LHCN-M2 (cell line): ENCODE measurements at regions not wholly inside any gene's neighbourhood (a gene's known extent, or its start where the extent isn't known, plus 50 kb on each side); places are given as distances from the start of the nearest gene placed in this dataset.

Experiments used
- DNase-seq: peaks from one replicate; pipeline ENCODE4 v3.0.0-alpha.2; 2012; ENCODE audit warnings: low read depth

- DNase-seq, result peak; percentile 26
These were observed 108.1 kb downstream of the DHX15 start for GRCh38 chr4:24476282-24476681.

GRCh38 chr4:24475756-24476155, 108.6 kb downstream of the DHX15 start:
- no peak for DNase-seq

GRCh38 chr4:24473309-24473721, 111.0 kb downstream of the DHX15 start:
- DNase-seq, result peak; percentile 40

- peak; percentile 77 for DNase-seq
These were observed 111.6 kb downstream of the DHX15 start for GRCh38 chr4:24472514-24473308.

- no peak for DNase-seq
These were observed 112.2 kb downstream of the DHX15 start for GRCh38 chr4:24472161-24472510.

GRCh38 chr4:24471486-24472160, 112.7 kb downstream of the DHX15 start:
- peak; percentile 5 for DNase-seq

GRCh38 chr4:24470666-24471485, 113.5 kb downstream of the DHX15 start:
- DNase-seq, result peak; percentile 39

- no peak for DNase-seq
These were observed 116.3 kb downstream of the DHX15 start for GRCh38 chr4:24468071-24468470.

GRCh38 chr4:24464566-24464965, 119.8 kb downstream of the DHX15 start:
- DNase-seq, result no peak

GRCh38 chr4:24456431-24456830, 127.9 kb downstream of the DHX15 start:
- no peak for DNase-seq

GRCh38 chr4:24453951-24454350, 130.4 kb downstream of the DHX15 start:
- no peak for DNase-seq

GRCh38 chr4:24451870-24452269, 132.5 kb downstream of the DHX15 start:
- no peak for DNase-seq

GRCh38 chr4:24443200-24443599, 141.2 kb downstream of the DHX15 start:
- DNase-seq, result no peak

GRCh38 chr4:24440765-24441164, 143.6 kb downstream of the DHX15 start:
- DNase-seq, result no peak

GRCh38 chr4:24434241-24434640, 150.1 kb downstream of the DHX15 start:
- no peak for DNase-seq

- no peak for DNase-seq
These were observed 150.7 kb downstream of the DHX15 start for GRCh38 chr4:24433515-24434214.

GRCh38 chr4:24428850-24429249, 155.5 kb downstream of the DHX15 start:
- DNase-seq, result peak; percentile 2

- no peak for DNase-seq
These were observed 157.8 kb downstream of the DHX15 start for GRCh38 chr4:24426557-24426956.

- no peak for DNase-seq
These were observed 158.5 kb downstream of the DHX15 start for GRCh38 chr4:24425863-24426262.

GRCh38 chr4:24423670-24424069, 160.7 kb downstream of the DHX15 start:
- DNase-seq, result no peak

- DNase-seq, result no peak
These were observed 161.7 kb downstream of the DHX15 start for GRCh38 chr4:24422644-24423043.
